ENCODE measurements at regions not wholly inside any gene's neighbourhood (a gene's known extent, or its start where the extent isn't known, plus 50 kb on each side); places are given as distances from the start of the nearest gene placed in this dataset.
"Not testable (repeated sequence)": the region's sequence is repeated elsewhere in the genome, so short reads cannot be mapped to it uniquely, and the experiment has no call there.

DNA sequence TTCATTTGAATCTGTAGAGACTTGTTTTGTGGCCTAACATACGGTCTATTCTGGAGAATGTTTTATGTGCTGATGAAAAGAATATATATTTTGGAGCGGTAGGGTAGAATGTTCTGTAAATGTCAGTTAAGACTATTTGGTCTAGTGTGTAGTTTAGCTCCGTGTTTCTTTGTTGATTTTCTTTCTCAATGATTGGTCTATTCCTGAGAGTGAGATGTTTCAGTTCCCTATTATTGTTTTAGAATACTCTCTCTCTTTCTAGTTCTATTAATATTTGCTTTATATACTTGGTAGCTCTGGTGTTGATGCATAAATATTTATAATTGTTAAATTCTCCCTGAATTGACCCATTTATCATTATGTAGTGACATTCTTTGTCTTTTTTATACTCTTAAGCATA, 236.5 kb downstream of the GLUD2 start:
- no peak for DNase-seq
- intact Hi-C loops (cut with DNase I), result no loop called here

GRCh38 chrX:121298499-121298898, 251.1 kb downstream of the GLUD2 start:
- no peak for DNase-seq
- intact Hi-C loops (cut with DNase I), result no loop called here

- intact Hi-C loops (cut with DNase I), result no loop called here
- no peak for DNase-seq
Measured at GRCh38 chrX:121301356-121301755, 253.9 kb downstream of the GLUD2 start.

GRCh38 chrX:121301822-121302221, 254.4 kb downstream of the GLUD2 start:
- no peak for DNase-seq
- intact Hi-C loops (cut with DNase I), result no loop called here

DNA sequence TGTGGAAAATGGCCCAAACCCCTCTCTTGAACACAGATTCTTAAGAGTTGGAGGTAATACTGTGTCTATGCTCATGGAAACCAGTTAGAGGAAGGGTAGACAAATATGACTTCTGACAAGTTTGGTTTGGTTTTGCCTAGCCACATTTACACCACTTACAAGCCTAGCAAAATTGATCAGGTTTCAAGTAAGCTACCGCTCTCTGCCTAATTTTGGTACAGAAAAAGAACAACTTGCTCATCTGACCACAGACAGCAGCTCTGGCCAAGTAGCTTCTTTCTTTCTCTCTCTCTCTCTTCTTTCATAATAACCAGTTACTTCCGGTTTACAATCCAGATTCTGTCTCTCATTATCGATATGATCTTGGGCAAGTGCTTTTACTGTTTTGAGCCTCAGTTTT, 260.0 kb downstream of the GLUD2 start:
- DNase-seq, result no peak
- intact Hi-C loops (cut with DNase I), result no loop called here

DNA sequence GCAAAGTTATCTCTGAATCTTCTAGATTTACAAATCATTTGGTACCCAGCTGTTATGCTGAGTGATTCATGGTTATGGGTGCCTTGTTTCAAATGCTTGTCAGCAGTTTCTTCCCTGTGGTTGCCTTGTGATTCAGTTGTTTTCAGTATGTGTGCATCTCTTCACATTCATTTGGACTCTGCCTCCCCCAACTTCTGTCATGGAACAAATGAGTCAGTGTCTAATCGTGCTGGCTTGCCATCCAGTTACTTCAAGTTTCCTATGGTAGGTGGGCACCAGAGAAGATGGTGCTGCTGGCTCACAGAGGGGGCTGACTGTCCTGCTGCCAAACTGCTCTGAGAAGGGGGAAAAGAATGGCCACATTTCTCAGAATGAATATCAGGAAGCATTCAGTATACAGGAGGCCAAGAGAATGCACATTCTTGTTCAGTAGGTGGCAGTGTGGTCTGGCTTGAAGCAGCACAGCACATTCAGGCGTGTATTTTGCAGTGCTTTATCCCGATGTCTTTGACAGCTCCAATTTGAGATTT, 260.9 kb downstream of the GLUD2 start:
- peak in 9 of 10 donors; percentile 6 to 84 (median 15) for DNase-seq
- intact Hi-C loops (cut with DNase I), result no loop called here

DNA sequence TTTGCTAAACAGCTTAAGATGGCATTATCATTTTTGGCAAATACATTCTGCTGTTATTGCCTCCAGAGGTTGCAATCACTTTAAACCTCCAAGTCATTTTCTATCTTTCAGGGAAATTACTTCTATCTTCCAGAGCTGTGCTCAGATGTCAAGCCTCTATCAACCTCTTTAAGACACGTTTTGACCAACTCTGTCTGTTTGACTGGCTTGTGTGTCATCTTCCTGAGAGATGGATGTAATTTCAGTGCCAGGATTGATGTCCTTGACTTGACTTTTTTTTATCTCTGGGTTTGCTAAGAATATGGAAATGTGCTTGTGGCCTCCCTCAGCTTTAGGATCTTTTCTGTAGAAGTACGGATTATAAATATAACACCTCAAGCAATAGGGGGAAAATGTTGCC, 263.4 kb downstream of the GLUD2 start:
- no peak for DNase-seq
- intact Hi-C loops (cut with DNase I), result no loop called here

DNA sequence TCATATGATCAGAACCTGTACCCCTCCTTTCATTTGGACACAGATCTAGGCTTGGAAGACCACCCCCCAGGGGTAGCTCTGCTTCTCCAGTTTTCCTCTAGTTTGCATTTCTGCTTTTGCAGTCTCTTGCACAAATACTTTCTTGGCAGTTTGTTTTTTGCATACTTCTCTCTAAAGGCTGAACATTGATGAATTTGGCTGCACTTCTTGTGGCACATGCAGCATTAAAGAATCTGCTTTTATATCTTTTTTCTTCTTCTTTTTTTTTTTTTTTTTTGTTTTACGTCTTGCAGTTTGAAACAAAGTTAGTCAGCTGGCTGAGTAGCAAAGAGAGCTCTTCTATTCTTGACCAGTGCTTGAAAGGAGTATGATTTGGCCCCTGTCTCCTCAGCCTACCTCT, 273.0 kb downstream of the GLUD2 start:
- intact Hi-C loops (cut with DNase I), result no loop called here
- no peak for DNase-seq

DNA sequence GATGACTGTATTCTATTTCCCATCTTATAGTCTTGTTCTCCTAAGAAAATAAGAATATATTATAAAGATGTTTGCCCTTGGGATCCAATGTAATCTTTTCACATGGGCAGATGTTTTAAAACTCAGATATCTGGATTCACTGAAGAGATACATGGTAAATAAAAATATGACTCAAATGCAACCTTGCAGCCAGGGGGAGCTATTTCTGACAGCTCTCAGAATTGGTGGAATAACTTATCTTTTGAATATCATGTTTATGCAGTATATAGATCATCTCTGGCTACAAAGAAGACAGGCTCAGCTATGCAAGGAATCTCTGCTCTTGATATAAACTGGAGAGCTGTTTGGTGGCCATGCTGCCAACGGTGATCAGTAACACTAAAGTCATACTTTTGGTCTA, 274.7 kb downstream of the GLUD2 start:
- intact Hi-C loops (cut with DNase I), result no loop called here
- DNase-seq, result no peak

GRCh38 chrX:121323337-121323736, 275.9 kb downstream of the GLUD2 start:
- DNase-seq, result no peak
- intact Hi-C loops (cut with DNase I), result no loop called here

- intact Hi-C loops (cut with DNase I), result no loop called here
- no peak for DNase-seq
Measured at GRCh38 chrX:121333942-121334341, 286.5 kb downstream of the GLUD2 start.

GRCh38 chrX:121336831-121337421, 289.5 kb downstream of the GLUD2 start:
- no peak for DNase-seq

DNA sequence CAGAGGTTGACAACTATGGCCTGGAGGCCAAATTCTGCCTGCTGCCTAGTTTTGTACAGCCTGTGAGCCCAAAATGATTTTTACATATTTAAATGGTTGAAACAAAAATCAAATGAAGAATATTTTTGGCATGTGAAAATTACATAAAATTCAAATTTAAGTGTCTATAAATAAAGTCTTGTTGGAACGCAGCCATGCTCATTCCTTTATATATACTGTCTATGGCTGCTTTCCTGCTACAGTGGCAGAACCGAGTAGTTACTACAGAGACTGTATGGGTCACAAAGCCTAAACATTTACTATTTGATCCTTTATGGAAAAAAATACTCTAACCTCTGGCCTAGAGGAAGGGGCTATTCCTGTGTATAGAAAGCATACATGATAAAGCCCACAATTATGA, 290.4 kb downstream of the GLUD2 start:
- intact Hi-C loops (cut with DNase I), result no loop called here
- no peak for DNase-seq

More at GRCh38 chrX:121336831-121337421, 289.5 kb downstream of the GLUD2 start:
- intact Hi-C loops (cut with DNase I), result no loop called here

GRCh38 chrX:121349263-121349662, 301.9 kb downstream of the GLUD2 start:
- intact Hi-C loops (cut with DNase I), result no loop called here
- DNase-seq, result no peak

GRCh38 chrX:121356139-121356849, 308.9 kb downstream of the GLUD2 start:
- peak in 1 of 10 donors; percentile 55 for DNase-seq
- intact Hi-C loops (cut with DNase I), result no loop called here

- intact Hi-C loops (cut with DNase I), result no loop called here
- no peak for DNase-seq
Measured at GRCh38 chrX:121356850-121357171, 309.4 kb downstream of the GLUD2 start.

- DNase-seq, result no peak
- intact Hi-C loops (cut with DNase I), result no loop called here
Measured at GRCh38 chrX:121360280-121360679, 312.9 kb downstream of the GLUD2 start.

DNA sequence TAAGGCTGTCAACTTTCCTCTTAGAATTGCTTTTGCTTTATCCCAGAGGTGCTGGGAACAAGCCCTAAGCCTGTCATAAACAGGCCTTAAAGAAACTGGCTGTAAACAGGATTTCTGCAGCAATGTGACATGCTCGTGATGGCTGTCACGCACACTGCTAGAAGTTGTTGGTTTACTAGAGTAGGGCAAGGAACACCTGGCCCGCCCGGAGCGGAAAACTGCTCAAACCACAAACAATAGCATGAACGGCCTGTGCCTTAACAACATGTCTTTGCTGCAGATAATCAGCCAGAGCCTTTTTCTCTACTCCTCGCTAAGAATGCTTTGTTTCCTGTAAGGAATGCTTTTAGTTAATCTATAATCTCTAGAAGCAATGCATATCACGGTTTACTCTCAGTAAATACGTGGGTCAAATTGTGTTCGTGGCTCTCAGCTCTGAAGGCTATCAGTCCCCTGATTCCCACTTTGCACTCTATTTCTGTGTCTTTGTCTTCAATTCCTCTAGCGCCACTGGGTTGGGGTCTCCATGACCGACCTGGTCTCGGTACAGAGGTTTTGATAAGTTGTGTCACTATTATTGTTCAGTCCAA, 318.3 kb downstream of the GLUD2 start:
- DNase-seq, result no peak
- intact Hi-C loops (cut with DNase I), result no loop called here

GRCh38 chrX:121374471-121374870, 327.1 kb downstream of the GLUD2 start:
- DNase-seq, result no peak
- intact Hi-C loops (cut with DNase I), result no loop called here

DNA sequence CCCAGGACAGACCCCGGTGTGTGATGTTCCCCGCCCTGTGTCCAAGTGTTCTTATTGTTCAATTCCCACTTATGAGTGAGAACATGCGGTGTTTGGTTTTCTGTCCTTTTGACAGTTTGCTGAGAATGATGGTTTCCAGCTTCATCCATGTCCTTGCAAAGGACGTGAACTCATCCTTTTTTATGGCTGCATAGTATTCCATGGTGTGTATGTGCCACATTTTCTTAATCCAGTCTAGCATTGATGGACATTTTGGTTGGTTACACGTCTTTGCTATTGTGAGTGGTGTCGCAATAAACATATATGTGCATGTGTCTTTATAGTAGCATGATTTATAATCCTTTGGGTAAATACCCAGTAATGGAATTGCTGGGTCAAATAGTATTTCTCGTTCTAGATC, 334.5 kb downstream of the GLUD2 start:
- intact Hi-C loops (cut with DNase I); DNase-seq: not testable (repeated sequence)

- no peak for DNase-seq
- intact Hi-C loops (cut with DNase I), result no loop called here
Measured at GRCh38 chrX:121389976-121390714, 342.7 kb downstream of the GLUD2 start.

Data from posterior cingulate gyrus (tissue), 11 donors.